GM21447 (cell line): ENCODE measurements at regions not wholly inside any gene's neighbourhood (a gene's known extent, or its start where the extent isn't known, plus 50 kb on each side); places are given as distances from the start of the nearest gene placed in this dataset.

Source experiments
- ATAC-seq: cut with Tn5 transposase; IDR thresholded peaks from one replicate; pipeline ENCODE4 v1.9.1; 2021; ENCODE audit not compliant: unreplicated experiment

- ATAC-seq = no peak
These were observed 93.1 kb downstream of the RHOB start for GRCh38 chr2:20539776-20540586.

- ATAC-seq = no peak
These were observed 93.9 kb downstream of the RHOB start for GRCh38 chr2:20540587-20541293.

- no peak for ATAC-seq
These were observed 94.4 kb downstream of the RHOB start for GRCh38 chr2:20541294-20541640.

GRCh38 chr2:20541651-20542050, 94.8 kb downstream of the RHOB start:
- no peak for ATAC-seq

- ATAC-seq = no peak
These were observed 95.4 kb downstream of the RHOB start for GRCh38 chr2:20542269-20542668.

- ATAC-seq = no peak
These were observed 96.0 kb downstream of the RHOB start for GRCh38 chr2:20542746-20543468.

- ATAC-seq = no peak
These were observed 96.7 kb downstream of the RHOB start for GRCh38 chr2:20543469-20544152.

GRCh38 chr2:20544153-20544747, 97.4 kb downstream of the RHOB start:
- no peak for ATAC-seq

- ATAC-seq = no peak
These were observed 101.8 kb downstream of the HS1BP3 start for GRCh38 chr2:20549144-20549543.

- ATAC-seq = no peak
These were observed 101.1 kb downstream of the HS1BP3 start for GRCh38 chr2:20549691-20550348.

GRCh38 chr2:20551260-20551944, 99.5 kb downstream of the HS1BP3 start:
- ATAC-seq = no peak

- ATAC-seq = no peak
These were observed 99.0 kb downstream of the HS1BP3 start for GRCh38 chr2:20551945-20552328.

- no peak for ATAC-seq
These were observed 98.1 kb downstream of the HS1BP3 start for GRCh38 chr2:20552847-20553246.

- no peak for ATAC-seq
These were observed 97.3 kb downstream of the HS1BP3 start for GRCh38 chr2:20553580-20553979.

- no peak for ATAC-seq
These were observed 94.9 kb downstream of the HS1BP3 start for GRCh38 chr2:20555954-20556353.

- ATAC-seq = no peak
These were observed 94.1 kb downstream of the HS1BP3 start for GRCh38 chr2:20556756-20557155.

GRCh38 chr2:20557226-20557625, 93.7 kb downstream of the HS1BP3 start:
- no peak for ATAC-seq

GRCh38 chr2:20557635-20558034, 93.3 kb downstream of the HS1BP3 start:
- no peak for ATAC-seq

GRCh38 chr2:20558391-20559150, 92.3 kb downstream of the HS1BP3 start:
- ATAC-seq = no peak
